Spleen (tissue), 11 donors: ENCODE measurements at regions not wholly inside any gene's neighbourhood (a gene's known extent, or its start where the extent isn't known, plus 50 kb on each side); places are given as distances from the start of the nearest gene placed in this dataset.

ENCODE experiments used
- DNase-seq: peaks from one replicate; pipeline ENCODE4 v3.0.0-alpha.2; 2020
- H3K27ac ChIP-seq, 8 donors: fragments of 200-600 bp; sonication (generic) in 7 of 8; 1 replicate in 4 of 8; 2 replicates in 4 of 8; pipeline versions ENCODE4 v1.5.0 to v1.8.0; 2016 to 2021; ENCODE audit warnings: inconsistent platforms in 4 of 8, mild to moderate bottlenecking in 4 of 8, moderate library complexity in 1 of 8
- H3K27me3 ChIP-seq, 7 donors: fragments of 200-600 bp; sonication (generic) in 6 of 7; replicated peaks in 1 of 7; 1 replicate in 4 of 7; 2 replicates in 3 of 7; pipeline versions ENCODE4 v1.5.0 to v1.8.0; 2016 to 2021; ENCODE audit warnings: inconsistent platforms in 3 of 7, mild to moderate bottlenecking in 1 of 7
- H3K36me3 ChIP-seq, 6 donors: fragments of 200-600 bp; sonication (generic) in 5 of 6; 1 replicate in 4 of 6; 2 replicates in 2 of 6; pipeline versions ENCODE4 v1.5.0 to v1.8.0; 2016 to 2021; ENCODE audit warnings: inconsistent platforms in 2 of 6
- H3K4me1 ChIP-seq, 6 donors: fragments of 200-600 bp; sonication (generic) in 5 of 6; 1 replicate in 3 of 6; 2 replicates in 3 of 6; pipeline versions ENCODE4 v1.5.0 to v1.8.0; 2016 to 2021; ENCODE audit warnings: inconsistent platforms in 3 of 6
- H3K4me3 ChIP-seq, 8 donors: fragments of 200-600 bp; sonication (generic) in 7 of 8; 1 replicate in 4 of 8; 2 replicates in 4 of 8; pipeline versions ENCODE4 v1.5.0 to v1.8.0; 2016 to 2021; ENCODE audit warnings: inconsistent platforms in 4 of 8, mild to moderate bottlenecking in 4 of 8, moderate library complexity in 2 of 8
- H3K9me3 ChIP-seq, 8 donors: fragments of 200-600 bp; sonication (generic) in 7 of 8; 1 replicate in 4 of 8; 2 replicates in 4 of 8; pipeline versions ENCODE4 v1.5.0 to v1.8.0; 2016 to 2021; ENCODE audit warnings: inconsistent platforms in 4 of 8
- CTCF ChIP-seq, 11 experiments: fragments of 200-600 bp in 7 of 11; fragments of 450-650 bp in 4 of 11; sonication (generic) in 4 of 11; IDR thresholded peaks in 8 of 11; conservative IDR thresholded peaks in 3 of 11; 1 replicate in 7 of 11; 2 replicates in 4 of 11; pipeline versions ENCODE4 v1.4.0 to v1.8.0; 2016 to 2021; ENCODE audit warnings: antibody characterized with exemption in 11 of 11, inconsistent platforms in 4 of 11, mild to moderate bottlenecking in 1 of 11
- POLR2A ChIP-seq, 3 donors: fragments of 450-650 bp; IDR thresholded peaks; one replicate each; pipeline ENCODE4 v1.5.1; 2017; ENCODE audit warnings: antibody characterized with exemption in 3 of 3, mild to moderate bottlenecking in 1 of 3
- POLR2AphosphoS5 ChIP-seq, 3 donors: sonication (generic); formaldehyde crosslinking; IDR thresholded peaks; one replicate each; pipeline ENCODE4 v1.5.1; 2017; ENCODE audit warnings: antibody characterized with exemption in 3 of 3
- WGBS, 5 donors: extraction: QIAGEN DNeasy Blood & Tissue Kit in 3 of 5; methylation state at CpG; one replicate each; pipeline versions ENCODE4 v1.1.5 to v1.1.7; 2013 to 2018; 5-methylcytosine and 5-hydroxymethylcytosine counted together
- intact Hi-C: fragments of 100-400 bp; cut with DNase I; formaldehyde crosslinking; loops from one replicate; pipeline ENCODE4 v1.15.0; 2023; ENCODE audit warnings: low total_unique reads
- donor health status: healthy with polysubstance abuse.
- donor health status: DM: no; HTN: no; CAD: no; lungs with moderate emphysema.
- donor health status: DM: no; HTN: no; CAD: no.
- donor health status: Bipolar disorder and iron deficiency.
- donor health status: healthy.
- donor health status: DM: no; HTN: no; CAD: no.
- donor health status: DM: yes; HTN: yes; CAD: no.

GRCh38 chr12:5134861-5135525 lies 91.3 kb downstream of the KCNA5 start:
- peaks cover 0 to 14% (median 4%) of the 10 kb centered on the region in 8 donors for H3K9me3 ChIP-seq
- H3K4me1 ChIP-seq: no peaks in the 10 kb centered on the region
- no peak overlapping the region for H3K4me3 ChIP-seq
- TF ChIP-seq CTCF (IDR thresholded peaks at IDR 0.05 in 8 of 11, conservative IDR thresholded peaks at IDR 0.05 in 3 of 11): no peak
- TF ChIP-seq POLR2A (IDR thresholded peaks at IDR 0.05): no peak
- TF ChIP-seq POLR2AphosphoS5 (IDR thresholded peaks at IDR 0.05): no peak
- no peaks in the 10 kb centered on the region for H3K36me3 ChIP-seq
- intact Hi-C loops: no loop called here
- H3K27ac ChIP-seq: no peak overlapping the region
- no peak for DNase-seq
- H3K27me3 ChIP-seq: peaks cover 0 to 34% (median 4%) of the 10 kb centered on the region in 7 donors
- 66 to 82% (median 75%) methylated on average over 5 of the region's 5 CpGs for WGBS, 5 donors

- no peak for TF ChIP-seq CTCF (IDR thresholded peaks at IDR 0.05 in 8 of 11, conservative IDR thresholded peaks at IDR 0.05 in 3 of 11)
- TF ChIP-seq POLR2AphosphoS5 (IDR thresholded peaks at IDR 0.05): no peak
- no peak for TF ChIP-seq POLR2A (IDR thresholded peaks at IDR 0.05)
- no peak overlapping the region for H3K27ac ChIP-seq
- H3K9me3 ChIP-seq: peaks cover 0 to 18% (median 6%) of the 10 kb centered on the region in 8 donors
- no peak for DNase-seq
- no peaks in the 10 kb centered on the region for H3K4me1 ChIP-seq
- 78 to 88% (median 84%) methylated on average over 7 of the region's 7 CpGs for WGBS, 5 donors
- H3K27me3 ChIP-seq: peaks cover 0 to 31% (median 0%) of the 10 kb centered on the region in 7 donors
- no peak overlapping the region for H3K4me3 ChIP-seq
- H3K36me3 ChIP-seq: no peaks in the 10 kb centered on the region
- intact Hi-C loops: no loop called here
These were observed 94.6 kb downstream of the KCNA5 start for GRCh38 chr12:5138256-5138655.

- Histone ChIP-seq H3K4me3 (no peak overlapping the region), H3K4me1 (no peaks in the 10 kb centered on the region), H3K36me3 (no peaks in the 10 kb centered on the region), H3K27me3 (peaks cover 0 to 31% (median 0%) of the 10 kb centered on the region in 7 donors), H3K9me3 (peaks cover 0 to 18% (median 6%) of the 10 kb centered on the region in 8 donors), H3K27ac (no peak overlapping the region)
- no peak for DNase-seq
- no peak for TF ChIP-seq POLR2AphosphoS5 (IDR thresholded peaks at IDR 0.05)
- no peak for TF ChIP-seq POLR2A (IDR thresholded peaks at IDR 0.05)
- no peak for TF ChIP-seq CTCF (IDR thresholded peaks at IDR 0.05 in 8 of 11, conservative IDR thresholded peaks at IDR 0.05 in 3 of 11)
- intact Hi-C loops: no loop called here
These were observed 95.2 kb downstream of the KCNA5 start for GRCh38 chr12:5138845-5139244.

GRCh38 chr12:5139751-5140150 lies 96.1 kb downstream of the KCNA5 start:
- no peak overlapping the region for H3K27ac ChIP-seq
- TF ChIP-seq CTCF (IDR thresholded peaks at IDR 0.05 in 8 of 11, conservative IDR thresholded peaks at IDR 0.05 in 3 of 11): no peak
- no peak for TF ChIP-seq POLR2A (IDR thresholded peaks at IDR 0.05)
- TF ChIP-seq POLR2AphosphoS5 (IDR thresholded peaks at IDR 0.05): no peak
- no peak for DNase-seq
- H3K27me3 ChIP-seq: peaks cover 0 to 23% (median 0%) of the 10 kb centered on the region in 7 donors
- peaks cover 0 to 18% (median 6%) of the 10 kb centered on the region in 8 donors for H3K9me3 ChIP-seq
- 84 to 96% (median 88%) methylated on average over 6 of the region's 6 CpGs for WGBS, 5 donors
- H3K36me3 ChIP-seq: no peaks in the 10 kb centered on the region
- intact Hi-C loops: no loop called here
- H3K4me1 ChIP-seq: no peaks in the 10 kb centered on the region
- H3K4me3 ChIP-seq: no peak overlapping the region
